ENCODE measurements at regions not wholly inside any gene's neighbourhood (a gene's known extent, or its start where the extent isn't known, plus 50 kb on each side); places are given as distances from the start of the nearest gene placed in this dataset.

DNA sequence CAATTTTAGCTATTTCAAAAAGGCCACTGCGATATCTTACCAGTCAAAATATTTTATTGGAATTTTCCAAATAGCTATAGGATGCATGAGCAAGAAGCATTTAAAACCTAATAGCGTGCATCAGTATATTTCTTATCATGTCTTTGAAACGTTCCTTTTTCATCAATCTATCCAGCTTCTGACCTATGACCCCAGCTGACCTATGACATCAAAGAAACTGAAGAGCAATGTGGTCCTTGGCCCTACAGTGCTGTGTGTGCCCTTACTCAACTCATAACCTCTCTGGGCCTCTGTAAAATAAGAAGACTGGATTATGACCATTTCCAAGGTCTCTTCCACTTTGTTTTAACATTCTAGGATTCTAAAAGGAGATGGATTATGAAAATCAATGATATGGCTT is 118.2 kb downstream of the ZNF22 start:
- TF ChIP-seq, protein P1, sequence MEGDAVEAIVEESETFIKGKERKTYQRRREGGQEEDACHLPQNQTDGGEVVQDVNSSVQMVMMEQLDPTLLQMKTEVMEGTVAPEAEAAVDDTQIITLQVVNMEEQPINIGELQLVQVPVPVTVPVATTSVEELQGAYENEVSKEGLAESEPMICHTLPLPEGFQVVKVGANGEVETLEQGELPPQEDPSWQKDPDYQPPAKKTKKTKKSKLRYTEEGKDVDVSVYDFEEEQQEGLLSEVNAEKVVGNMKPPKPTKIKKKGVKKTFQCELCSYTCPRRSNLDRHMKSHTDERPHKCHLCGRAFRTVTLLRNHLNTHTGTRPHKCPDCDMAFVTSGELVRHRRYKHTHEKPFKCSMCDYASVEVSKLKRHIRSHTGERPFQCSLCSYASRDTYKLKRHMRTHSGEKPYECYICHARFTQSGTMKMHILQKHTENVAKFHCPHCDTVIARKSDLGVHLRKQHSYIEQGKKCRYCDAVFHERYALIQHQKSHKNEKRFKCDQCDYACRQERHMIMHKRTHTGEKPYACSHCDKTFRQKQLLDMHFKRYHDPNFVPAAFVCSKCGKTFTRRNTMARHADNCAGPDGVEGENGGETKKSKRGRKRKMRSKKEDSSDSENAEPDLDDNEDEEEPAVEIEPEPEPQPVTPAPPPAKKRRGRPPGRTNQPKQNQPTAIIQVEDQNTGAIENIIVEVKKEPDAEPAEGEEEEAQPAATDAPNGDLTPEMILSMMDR (IDR thresholded peaks at IDR 0.05) = no peak
- no peak for TF ChIP-seq POLR2A (IDR thresholded peaks at IDR 0.05)

Measured in lower leg skin (tissue), 3 donors.